ENCODE measurements at regions not wholly inside any gene's neighbourhood (a gene's known extent, or its start where the extent isn't known, plus 50 kb on each side); places are given as distances from the start of the nearest gene placed in this dataset.

- Histone ChIP-seq H3K27me3 (ENCODE audit: insufficient read depth, low read length) (no peaks in the 10 kb centered on the region), H2BK12ac (ENCODE audit: insufficient read length, low read depth, low read length) (no peak overlapping the region), H4K91ac (ENCODE audit: insufficient read length, low read depth, low read length) (no peak overlapping the region), H4K5ac (ENCODE audit: insufficient read length, low read depth, low read length) (no peak overlapping the region), H3K4ac (ENCODE audit: low read depth, low read length) (no peak overlapping the region), H3K23me2 (ENCODE audit: insufficient read length, low read depth, low read length, poor library complexity, severe bottlenecking) (no peaks in the 10 kb centered on the region), H2BK120ac (ENCODE audit: low read depth, low read length, poor library complexity, severe bottlenecking) (no peak overlapping the region), H3K79me1 (ENCODE audit: insufficient read depth, low read depth, low read length, poor library complexity, severe bottlenecking) (no peaks in the 10 kb centered on the region), H4K8ac (replicated peaks; ENCODE audit: insufficient read length, low read depth, low read length) (no peak overlapping the region), H3K14ac (ENCODE audit: insufficient read depth, low read length) (no peak overlapping the region), H2AK5ac (ENCODE audit: insufficient read length, low read length) (no peak overlapping the region), H3K4me2 (ENCODE audit: insufficient read depth, insufficient read length, low read length) (no peak overlapping the region), H3K9me3 (ENCODE audit: control insufficient read depth, low read depth, low read length) (no peaks in the 10 kb centered on the region), H3K56ac (ENCODE audit: insufficient read length, low read depth, low read length) (no peak overlapping the region), H2BK20ac (ENCODE audit: low read depth, low read length, poor library complexity, severe bottlenecking) (no peak overlapping the region), H2AFZ (ENCODE audit: low read length) (no peak overlapping the region), H3K18ac (ENCODE audit: insufficient read length, low read depth, low read length) (no peak overlapping the region), H3T11ph (ENCODE audit: low read length) (no peak overlapping the region), H3K79me2 (ENCODE audit: insufficient read depth, low read length) (no peaks in the 10 kb centered on the region), H2BK5ac (ENCODE audit: insufficient read length, low read length) (no peak overlapping the region), H3K4me1 (ENCODE audit: insufficient read depth, low read length) (no peaks in the 10 kb centered on the region; the same call in 1 of the 2 replicates), H3K9ac (ENCODE audit: extremely low read depth, insufficient read length, low read length) (no peak overlapping the region), H4K20me1 (ENCODE audit: control insufficient read depth, insufficient read depth, insufficient read length) (no peaks in the 10 kb centered on the region), H2BK15ac (ENCODE audit: low read depth, low read length) (no peak overlapping the region), H3K23ac (ENCODE audit: insufficient read length, low read depth, low read length) (no peak overlapping the region), H3K27ac (ENCODE audit: insufficient read length, low read depth, low read length) (no peak overlapping the region)
- H3K27me3 Mint-ChIP-seq (ENCODE audit: low read depth) = no peaks in the 10 kb centered on the region
- TF ChIP-seq CTCF (conservative IDR thresholded peaks at IDR 0.05) = no peak
- H3K27ac Mint-ChIP-seq = no peak overlapping the region
- H3K9me3 Mint-ChIP-seq = no peaks in the 10 kb centered on the region
- no peak overlapping the region for H3K4me3 Mint-ChIP-seq
- H3K36me3 Mint-ChIP-seq (ENCODE audit: insufficient read depth in 1 of 3, low read depth in 3 of 3) = no peaks in the 10 kb centered on the region
- no peak for DNase-seq
- H3K4me1 Mint-ChIP-seq = peaks cover 0 to under 1% of the 10 kb centered on the region in 2 experiments; a peak in 2 of 4 replicates
- no CpG with 5 or more reads among the region's 5 CpGs for WGBS (ENCODE audit: extremely low coverage, insufficient read length, low lambda C conversion rate)
Measured at GRCh38 chr7:41030673-41031072, 672.2 kb downstream of the INHBA start.

All from H9 (cell line).